ENCODE measurements at regions not wholly inside any gene's neighbourhood (a gene's known extent, or its start where the extent isn't known, plus 50 kb on each side); places are given as distances from the start of the nearest gene placed in this dataset.

GRCh38 chr18:43869451-43870008 is 592.2 kb upstream of the SYT4 start:
- H3K36me3 ChIP-seq (ENCODE audit: control insufficient read depth, insufficient read depth, low read length) = no peaks in the 10 kb centered on the region
- DNase-seq (ENCODE audit: extremely low read depth, insufficient read length) = no peak
- TF ChIP-seq, protein P1, sequence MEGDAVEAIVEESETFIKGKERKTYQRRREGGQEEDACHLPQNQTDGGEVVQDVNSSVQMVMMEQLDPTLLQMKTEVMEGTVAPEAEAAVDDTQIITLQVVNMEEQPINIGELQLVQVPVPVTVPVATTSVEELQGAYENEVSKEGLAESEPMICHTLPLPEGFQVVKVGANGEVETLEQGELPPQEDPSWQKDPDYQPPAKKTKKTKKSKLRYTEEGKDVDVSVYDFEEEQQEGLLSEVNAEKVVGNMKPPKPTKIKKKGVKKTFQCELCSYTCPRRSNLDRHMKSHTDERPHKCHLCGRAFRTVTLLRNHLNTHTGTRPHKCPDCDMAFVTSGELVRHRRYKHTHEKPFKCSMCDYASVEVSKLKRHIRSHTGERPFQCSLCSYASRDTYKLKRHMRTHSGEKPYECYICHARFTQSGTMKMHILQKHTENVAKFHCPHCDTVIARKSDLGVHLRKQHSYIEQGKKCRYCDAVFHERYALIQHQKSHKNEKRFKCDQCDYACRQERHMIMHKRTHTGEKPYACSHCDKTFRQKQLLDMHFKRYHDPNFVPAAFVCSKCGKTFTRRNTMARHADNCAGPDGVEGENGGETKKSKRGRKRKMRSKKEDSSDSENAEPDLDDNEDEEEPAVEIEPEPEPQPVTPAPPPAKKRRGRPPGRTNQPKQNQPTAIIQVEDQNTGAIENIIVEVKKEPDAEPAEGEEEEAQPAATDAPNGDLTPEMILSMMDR (IDR thresholded peaks at IDR 0.05; ENCODE audit: insufficient read depth, low read length, poor library complexity, severe bottlenecking) = no peak
- no peaks in the 10 kb centered on the region for H3K27me3 ChIP-seq (replicated peaks; ENCODE audit: control insufficient read depth, insufficient read depth, low read length)
- no peak overlapping the region for H3K4me3 ChIP-seq (replicated peaks; ENCODE audit: low read depth, low read length)

DNA sequence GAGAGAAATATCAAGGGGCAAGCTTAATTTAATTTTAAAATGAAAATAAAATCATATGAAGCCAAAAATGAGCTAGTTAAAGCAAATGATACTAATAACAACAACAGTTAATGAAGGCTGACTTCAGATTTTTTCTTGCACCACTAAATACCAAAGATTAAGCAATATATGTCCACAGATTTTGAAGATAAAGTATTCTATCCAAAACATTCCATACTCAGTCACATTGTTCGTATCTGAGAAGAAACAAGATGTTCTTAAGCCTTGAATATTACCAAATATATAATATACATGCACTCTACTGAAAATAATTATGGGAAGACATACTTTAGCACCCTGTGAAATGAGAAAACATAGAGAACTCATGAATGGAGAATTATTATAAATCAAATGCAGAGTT is 593.3 kb upstream of the SYT4 start:
- Histone ChIP-seq H3K4me3 (replicated peaks; ENCODE audit: low read depth, low read length) (no peak overlapping the region), H3K36me3 (ENCODE audit: control insufficient read depth, insufficient read depth, low read length) (no peaks in the 10 kb centered on the region), H3K27me3 (replicated peaks; ENCODE audit: control insufficient read depth, insufficient read depth, low read length) (no peaks in the 10 kb centered on the region)
- DNase-seq (ENCODE audit: extremely low read depth, insufficient read length) = no peak
- TF ChIP-seq, protein P1 (IDR thresholded peaks at IDR 0.05; ENCODE audit: insufficient read depth, low read length, poor library complexity, severe bottlenecking) = no peak

DNA sequence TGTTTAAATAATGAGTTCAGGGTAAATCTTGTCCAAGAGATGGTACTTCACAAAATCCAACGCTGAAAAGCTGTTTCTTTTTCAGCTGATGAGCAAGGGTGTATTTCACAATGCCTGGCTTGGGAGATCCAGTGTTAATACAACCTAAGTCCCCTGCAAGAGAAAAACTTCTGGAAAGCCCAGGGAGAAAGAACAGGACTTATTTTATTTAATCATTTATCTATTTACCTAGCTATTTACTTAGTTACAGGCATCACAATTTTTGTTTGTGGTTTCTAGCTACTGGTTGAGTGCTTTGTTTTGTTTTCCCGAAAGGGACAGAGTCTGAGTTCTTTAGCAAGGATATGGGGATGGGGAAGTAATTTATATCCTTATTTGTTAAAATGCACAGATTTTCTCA is 598.2 kb upstream of the SYT4 start:
- no peak for DNase-seq (ENCODE audit: extremely low read depth, insufficient read length)
- Histone ChIP-seq H3K36me3 (ENCODE audit: control insufficient read depth, insufficient read depth, low read length) (no peaks in the 10 kb centered on the region), H3K4me3 (replicated peaks; ENCODE audit: low read depth, low read length) (no peak overlapping the region), H3K27me3 (replicated peaks; ENCODE audit: control insufficient read depth, insufficient read depth, low read length) (no peaks in the 10 kb centered on the region)
- TF ChIP-seq, protein P1 (IDR thresholded peaks at IDR 0.05; ENCODE audit: insufficient read depth, low read length, poor library complexity, severe bottlenecking) = no peak

- TF ChIP-seq, protein P1 (IDR thresholded peaks at IDR 0.05; ENCODE audit: insufficient read depth, low read length, poor library complexity, severe bottlenecking) = no peak
- no peak for DNase-seq (ENCODE audit: extremely low read depth, insufficient read length)
- Histone ChIP-seq H3K36me3 (ENCODE audit: control insufficient read depth, insufficient read depth, low read length) (no peaks in the 10 kb centered on the region), H3K27me3 (replicated peaks; ENCODE audit: control insufficient read depth, insufficient read depth, low read length) (no peaks in the 10 kb centered on the region), H3K4me3 (replicated peaks; ENCODE audit: low read depth, low read length) (no peak overlapping the region)
These were observed 599.0 kb upstream of the SYT4 start for GRCh38 chr18:43876286-43876685.

- TF ChIP-seq, protein P1 (IDR thresholded peaks at IDR 0.05; ENCODE audit: insufficient read depth, low read length, poor library complexity, severe bottlenecking) = no peak
- Histone ChIP-seq H3K27me3 (replicated peaks; ENCODE audit: control insufficient read depth, insufficient read depth, low read length) (no peaks in the 10 kb centered on the region), H3K4me3 (replicated peaks; ENCODE audit: low read depth, low read length) (no peak overlapping the region)
These were observed 599.5 kb upstream of the SYT4 start for GRCh38 chr18:43876748-43877147.

More at GRCh38 chr18:43876748-43877147, 599.5 kb upstream of the SYT4 start:
- no peak for DNase-seq (ENCODE audit: extremely low read depth, insufficient read length)
- H3K36me3 ChIP-seq (ENCODE audit: control insufficient read depth, insufficient read depth, low read length) = no peaks in the 10 kb centered on the region

All from GM06990 (cell line).